OCI-LY1 (cell line): ENCODE measurements at regions not wholly inside any gene's neighbourhood (a gene's known extent, or its start where the extent isn't known, plus 50 kb on each side); places are given as distances from the start of the nearest gene placed in this dataset.

Source experiments
- EZH2 ChIP-seq: fragments of 200-600 bp; sonication (generic), shearing (Covaris generic); IDR thresholded peaks from 2 replicates; pipeline ENCODE4 v1.8.0; 2017; ENCODE audit warnings: borderline replicate concordance, mixed run types, mild to moderate bottlenecking, antibody characterized with exemption, low read length, moderate library complexity, mixed read lengths
- TF ChIP-seq, protein P1 (sequence below): fragments of 200-600 bp; sonication (generic), shearing (Covaris generic); IDR thresholded peaks from 2 replicates; pipeline ENCODE4 v1.5.1; 2017; ENCODE audit warnings: mild to moderate bottlenecking, antibody characterized with exemption, low read length, moderate library complexity, mixed read lengths

DNA sequence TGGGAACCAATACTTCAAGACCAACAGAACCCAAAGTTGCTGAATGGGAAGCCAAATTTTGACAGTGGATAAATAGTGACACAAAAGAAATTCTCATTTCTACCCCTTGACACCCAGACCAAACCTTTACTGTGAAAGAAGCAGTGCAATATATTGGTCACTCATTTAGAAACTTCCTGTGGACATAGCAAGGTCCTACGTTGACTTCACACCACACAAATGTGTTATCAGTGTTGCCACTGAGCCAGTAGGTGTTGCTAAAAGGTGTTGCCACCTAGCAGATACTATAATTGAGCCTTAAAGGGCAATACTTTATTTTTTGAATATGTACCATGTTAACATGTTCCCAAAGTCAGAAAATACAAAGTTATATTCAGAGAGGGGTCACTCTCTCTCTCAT, 1008.9 kb upstream of the CDH2 start:
- TF ChIP-seq, protein P1, sequence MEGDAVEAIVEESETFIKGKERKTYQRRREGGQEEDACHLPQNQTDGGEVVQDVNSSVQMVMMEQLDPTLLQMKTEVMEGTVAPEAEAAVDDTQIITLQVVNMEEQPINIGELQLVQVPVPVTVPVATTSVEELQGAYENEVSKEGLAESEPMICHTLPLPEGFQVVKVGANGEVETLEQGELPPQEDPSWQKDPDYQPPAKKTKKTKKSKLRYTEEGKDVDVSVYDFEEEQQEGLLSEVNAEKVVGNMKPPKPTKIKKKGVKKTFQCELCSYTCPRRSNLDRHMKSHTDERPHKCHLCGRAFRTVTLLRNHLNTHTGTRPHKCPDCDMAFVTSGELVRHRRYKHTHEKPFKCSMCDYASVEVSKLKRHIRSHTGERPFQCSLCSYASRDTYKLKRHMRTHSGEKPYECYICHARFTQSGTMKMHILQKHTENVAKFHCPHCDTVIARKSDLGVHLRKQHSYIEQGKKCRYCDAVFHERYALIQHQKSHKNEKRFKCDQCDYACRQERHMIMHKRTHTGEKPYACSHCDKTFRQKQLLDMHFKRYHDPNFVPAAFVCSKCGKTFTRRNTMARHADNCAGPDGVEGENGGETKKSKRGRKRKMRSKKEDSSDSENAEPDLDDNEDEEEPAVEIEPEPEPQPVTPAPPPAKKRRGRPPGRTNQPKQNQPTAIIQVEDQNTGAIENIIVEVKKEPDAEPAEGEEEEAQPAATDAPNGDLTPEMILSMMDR, result no peak
- TF ChIP-seq EZH2, result no peak
